ENCODE measurements at regions not wholly inside any gene's neighbourhood (a gene's known extent, or its start where the extent isn't known, plus 50 kb on each side); places are given as distances from the start of the nearest gene placed in this dataset.

DNA sequence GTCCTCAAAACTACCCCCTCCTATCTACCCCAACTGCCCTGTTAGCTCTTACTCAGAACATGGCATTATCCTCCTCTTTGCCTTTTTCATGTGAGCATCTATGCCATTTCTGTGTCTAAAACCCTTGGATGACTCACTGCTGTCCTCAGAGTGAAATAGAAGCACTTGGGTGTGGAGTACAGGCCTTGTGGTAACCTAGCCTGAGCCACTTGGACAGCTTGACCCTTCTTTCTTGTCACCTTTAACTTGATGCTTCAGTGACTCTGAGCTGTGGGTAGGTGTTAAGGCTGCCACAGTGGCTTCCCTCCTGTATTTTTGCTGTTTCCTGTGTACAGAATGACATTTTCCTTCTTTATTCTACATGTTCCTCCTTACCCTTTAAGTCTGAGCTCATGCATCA, 391.4 kb downstream of the SH3GL2 start:
- no peak for DNase-seq

DNA sequence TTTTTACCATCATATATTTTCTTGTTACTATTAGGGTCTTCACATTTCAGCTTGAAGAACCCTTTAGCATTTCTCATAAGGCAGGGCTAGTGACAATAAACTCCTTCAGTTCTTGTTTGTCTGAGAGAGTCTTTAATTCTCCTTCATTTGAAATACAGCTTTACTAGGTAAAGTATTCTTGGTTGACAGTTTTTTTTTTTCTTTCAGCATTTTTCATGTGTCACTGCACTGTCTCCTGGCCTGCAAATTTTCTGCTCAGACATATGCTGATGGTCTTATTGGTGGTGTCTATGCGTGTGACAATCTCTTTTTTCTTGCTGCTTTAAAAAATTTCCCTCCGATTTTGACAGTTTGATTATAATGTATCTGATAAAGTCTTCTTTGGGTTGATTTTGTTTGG, 399.9 kb downstream of the SH3GL2 start:
- DNase-seq = no peak

- no peak for DNase-seq
Observed at GRCh38 chr9:17986595-17986994, 407.7 kb downstream of the SH3GL2 start.

- no peak for DNase-seq
Observed at GRCh38 chr9:17987189-17987588, 408.3 kb downstream of the SH3GL2 start.

DNA sequence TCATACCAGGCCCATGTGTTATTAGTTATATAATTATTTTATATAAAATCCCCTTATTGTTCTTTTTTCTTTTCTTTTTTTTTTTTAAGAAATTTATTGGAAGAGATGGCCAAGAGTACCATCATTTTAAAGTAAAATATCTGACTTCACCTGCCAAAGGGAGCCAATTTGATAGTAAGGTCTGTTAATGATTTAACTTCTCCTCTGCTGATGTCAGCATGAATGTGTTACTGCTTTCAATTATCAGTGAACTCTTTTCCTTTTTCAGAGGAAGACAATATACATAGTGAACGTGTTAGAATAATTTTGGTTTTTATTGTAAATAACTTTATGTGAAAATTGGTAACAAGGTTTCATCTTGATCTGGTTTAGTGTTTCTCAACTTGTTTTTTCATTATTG, 409.6 kb downstream of the SH3GL2 start:
- DNase-seq = no peak

- no peak for DNase-seq
Observed at GRCh38 chr9:17990602-17991001, 411.7 kb downstream of the SH3GL2 start.

GRCh38 chr9:17993024-17993423, 414.2 kb downstream of the SH3GL2 start:
- DNase-seq = peak; percentile 21

DNA sequence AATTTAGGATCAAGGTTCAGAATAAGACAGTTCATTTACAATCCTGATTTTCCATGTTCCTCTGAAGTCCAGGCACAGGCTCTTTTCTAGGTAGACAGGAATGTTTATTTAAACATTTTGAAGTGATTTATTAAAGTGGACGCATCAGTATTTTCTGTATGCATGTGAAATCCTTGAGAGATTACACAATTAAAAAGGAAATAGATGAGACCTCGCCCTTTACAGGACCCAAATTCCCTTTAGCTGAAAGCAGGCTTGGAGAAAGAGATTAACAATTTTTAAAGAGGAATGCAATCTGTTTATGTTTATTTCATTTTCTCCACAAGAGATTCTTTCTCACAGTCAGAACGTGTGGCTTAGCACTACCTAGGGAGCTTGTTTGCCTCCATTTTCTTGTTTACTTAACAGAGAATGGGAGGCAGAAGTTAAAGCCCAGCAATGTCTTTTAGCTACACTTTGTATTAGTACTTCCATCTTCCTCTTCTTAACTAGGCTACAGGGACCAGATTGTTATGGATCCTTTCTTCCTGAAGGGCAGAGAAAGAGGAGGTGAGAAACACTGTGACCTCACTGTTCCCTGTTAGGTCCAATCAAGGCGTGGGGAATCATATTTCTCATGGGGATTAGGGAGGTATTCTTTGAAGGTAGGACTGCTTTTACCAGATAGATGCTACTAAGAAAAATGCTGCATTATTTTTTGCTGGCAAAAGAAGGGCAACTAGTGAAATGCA, 416.0 kb downstream of the SH3GL2 start:
- DNase-seq = peak; percentile 16

GRCh38 chr9:17996728-17997127, 417.9 kb downstream of the SH3GL2 start:
- no peak for DNase-seq

DNA sequence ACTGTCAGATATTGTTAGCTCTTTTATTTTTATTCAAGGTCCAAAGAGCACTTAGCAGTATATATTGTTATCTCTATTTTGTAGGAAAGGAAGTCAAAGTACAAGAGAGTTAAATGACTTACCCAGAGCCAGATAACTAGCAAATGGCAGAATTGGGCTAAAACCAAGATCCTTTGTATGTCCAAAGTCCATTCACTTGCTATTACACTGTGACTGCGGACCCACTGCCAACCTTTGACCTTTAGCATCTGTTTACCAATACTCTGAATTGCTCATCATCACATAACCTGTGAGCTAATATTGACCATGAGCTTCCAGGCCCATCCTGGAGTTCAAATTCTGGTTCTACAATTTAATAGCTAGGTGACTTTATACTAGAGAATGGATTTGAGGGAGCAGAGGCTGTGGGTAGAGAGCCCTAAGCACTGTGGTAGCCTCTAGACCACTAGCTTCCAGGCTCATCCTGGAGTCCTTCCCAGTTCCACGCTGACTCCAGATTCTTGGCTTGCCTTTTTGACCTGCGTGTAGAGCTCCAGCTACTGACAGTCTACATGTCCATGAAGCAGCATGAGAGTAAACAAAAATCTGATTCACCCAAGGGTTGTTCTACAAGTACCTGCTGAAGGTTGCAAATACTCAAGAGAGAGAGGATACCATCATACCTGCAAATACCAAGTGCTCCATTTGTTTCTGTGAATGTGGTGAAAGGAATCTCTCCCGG, 424.0 kb downstream of the SH3GL2 start:
- DNase-seq = no peak

DNA sequence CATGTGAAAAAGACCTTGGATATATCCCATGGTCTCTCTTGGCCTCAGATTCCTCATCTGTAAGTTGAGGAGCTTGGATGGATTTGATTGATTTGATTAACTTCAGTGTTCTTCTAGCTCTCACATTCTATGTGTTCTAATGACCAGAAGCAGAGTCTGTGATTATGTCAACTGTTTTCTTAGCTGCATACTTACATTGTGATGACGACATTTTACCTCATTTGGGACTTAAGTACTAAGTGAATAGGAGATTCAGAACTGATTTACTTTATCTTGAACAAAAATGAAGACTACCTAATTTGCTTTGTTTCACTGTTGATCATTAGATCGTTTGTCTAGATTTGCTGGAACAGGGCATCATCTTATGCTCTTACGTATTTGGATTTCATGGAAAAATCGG, 427.7 kb downstream of the SH3GL2 start:
- DNase-seq = no peak

- DNase-seq = no peak
Observed at GRCh38 chr9:18007621-18008020, 428.8 kb downstream of the SH3GL2 start.

GRCh38 chr9:18009902-18010301, 431.0 kb downstream of the SH3GL2 start:
- DNase-seq = no peak

DNA sequence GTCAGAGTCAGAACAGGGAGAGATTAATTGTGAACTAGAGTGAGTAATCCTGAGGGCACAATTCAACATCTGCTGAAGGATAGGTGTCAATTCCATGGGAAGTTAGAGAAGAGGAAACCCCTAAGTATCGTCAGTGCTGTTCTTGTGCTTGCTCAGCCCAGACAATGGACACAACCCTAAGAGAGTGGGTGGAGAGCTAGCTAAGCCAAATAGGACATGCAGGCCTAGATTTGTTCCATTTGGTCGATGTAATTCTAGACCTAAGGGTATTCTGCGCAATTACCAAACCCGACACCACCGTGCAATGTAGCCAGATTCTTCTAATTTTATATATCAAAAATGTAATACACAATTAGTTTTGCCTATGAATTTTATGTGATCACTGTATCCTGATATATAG, 431.6 kb downstream of the SH3GL2 start:
- DNase-seq = no peak

- DNase-seq = no peak
Observed at GRCh38 chr9:18012170-18012569, 433.3 kb downstream of the SH3GL2 start.

DNA sequence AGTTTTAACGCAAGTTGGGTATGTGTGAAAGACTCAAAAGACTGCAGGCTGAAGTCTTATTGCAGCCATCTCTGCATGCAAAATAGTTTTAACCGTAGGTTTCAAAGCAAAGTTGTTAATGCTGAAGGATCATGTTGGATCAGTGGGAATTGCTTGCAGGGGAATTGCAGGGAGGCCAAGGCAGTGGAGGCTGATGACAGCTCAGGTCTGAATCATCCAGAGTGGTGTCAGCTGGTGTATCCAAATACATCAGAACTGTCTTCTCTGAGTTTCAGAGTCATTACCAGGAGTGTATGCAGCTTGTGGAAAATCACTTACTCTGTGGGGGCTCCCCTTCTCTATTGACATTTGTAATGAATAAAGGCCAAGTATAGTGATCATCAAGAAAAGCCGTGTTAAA, 435.7 kb downstream of the SH3GL2 start:
- DNase-seq = no peak

GRCh38 chr9:18015116-18015515, 436.2 kb downstream of the SH3GL2 start:
- DNase-seq = no peak

- no peak for DNase-seq
Observed at GRCh38 chr9:18017136-18017535, 438.3 kb downstream of the SH3GL2 start.

- DNase-seq = no peak
Observed at GRCh38 chr9:18018221-18018620, 439.4 kb downstream of the SH3GL2 start.

GRCh38 chr9:18018661-18019060, 439.8 kb downstream of the SH3GL2 start:
- DNase-seq = no peak

DNA sequence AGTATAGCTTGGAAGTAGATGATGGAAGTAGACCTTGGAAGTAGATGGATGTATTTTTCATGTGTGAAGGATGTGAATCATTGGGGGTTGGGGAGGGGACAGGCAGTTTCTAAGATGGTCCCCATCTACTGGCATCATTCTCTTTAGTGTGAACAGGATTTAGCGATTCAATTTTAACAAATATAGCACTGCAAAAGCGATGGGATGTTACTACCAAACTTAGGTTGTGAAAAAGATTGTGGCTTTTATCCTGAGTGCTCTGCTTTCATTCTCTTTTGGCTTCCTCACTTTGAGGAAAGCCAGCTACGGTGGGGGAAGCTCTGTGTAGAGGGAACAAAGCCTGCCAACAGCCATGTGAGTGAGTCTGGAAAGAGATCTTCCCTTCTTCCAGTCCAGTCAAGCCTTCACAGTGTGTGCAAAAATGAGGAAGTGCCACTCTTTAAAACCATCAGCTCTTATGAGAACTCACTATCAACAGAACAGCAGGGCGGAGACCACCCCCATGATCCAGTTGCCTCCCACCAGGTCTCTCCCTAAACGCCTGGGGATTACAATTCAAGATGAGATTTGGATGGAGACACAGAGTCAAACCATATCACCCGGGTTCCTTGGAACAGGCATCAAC, 441.4 kb downstream of the SH3GL2 start:
- no peak for DNase-seq

DNA sequence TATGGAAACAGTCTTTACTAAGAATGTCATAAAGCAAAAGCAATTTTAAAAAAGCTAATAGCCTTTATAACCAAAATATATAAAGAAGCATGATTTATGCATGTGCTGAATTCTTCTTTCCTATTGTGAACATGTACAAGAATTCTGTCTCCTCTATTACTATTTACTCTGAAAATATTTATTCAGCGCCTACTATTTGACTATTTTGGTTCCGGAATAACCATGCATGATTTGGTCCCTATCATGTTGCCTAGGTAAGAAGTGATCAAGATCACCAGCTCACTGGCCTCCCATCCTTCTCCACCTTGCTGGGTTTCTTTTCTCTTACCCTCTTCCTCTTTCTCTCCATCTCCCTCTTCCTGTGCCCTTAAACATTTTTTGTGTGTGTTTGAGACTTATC, 443.8 kb downstream of the SH3GL2 start:
- no peak for DNase-seq

DNA sequence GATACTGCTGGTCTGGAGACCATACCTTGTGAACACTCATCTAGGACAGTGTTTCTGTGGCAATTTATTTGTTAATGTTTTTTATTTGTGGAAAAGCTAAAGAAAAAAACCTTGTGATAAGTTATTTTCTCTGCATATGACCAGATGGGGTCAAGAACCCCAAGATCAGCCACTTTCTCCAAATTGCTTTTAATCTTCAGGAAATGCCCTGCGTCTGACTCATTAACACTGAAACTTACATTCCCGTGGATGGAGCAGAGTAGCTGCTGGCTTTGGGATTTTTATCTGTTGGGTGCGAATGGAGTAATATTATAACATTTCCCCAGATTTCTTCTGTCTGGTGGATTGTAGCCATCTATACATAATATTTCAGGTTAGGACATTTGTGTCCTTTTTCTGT, 444.5 kb downstream of the SH3GL2 start:
- no peak for DNase-seq

DNA sequence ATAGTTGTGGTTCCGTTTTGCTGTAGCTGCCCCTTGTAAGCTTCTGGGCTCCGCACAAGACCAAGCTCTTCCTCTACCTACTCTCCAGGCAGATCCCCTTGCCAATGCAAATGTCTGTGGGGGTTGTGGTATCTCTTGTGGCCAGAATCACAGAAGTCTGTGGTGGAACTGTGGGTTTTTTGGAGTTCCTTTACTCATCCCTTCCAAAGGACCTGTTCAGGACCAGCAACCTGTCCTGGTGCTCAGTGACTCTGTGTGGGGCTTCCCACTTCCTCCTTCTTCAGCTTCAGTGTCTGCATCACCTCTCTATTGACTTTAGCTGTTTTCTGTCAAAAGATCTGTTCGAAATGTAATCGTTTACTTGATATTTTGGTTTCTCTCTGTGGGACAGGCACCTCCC, 441.3 kb upstream of the ADAMTSL1 start:
- DNase-seq = no peak

Data from skin of body (tissue), 1 donor.